ENCODE measurements at regions not wholly inside any gene's neighbourhood (a gene's known extent, or its start where the extent isn't known, plus 50 kb on each side); places are given as distances from the start of the nearest gene placed in this dataset.
"Not testable (repeated sequence)": the region's sequence is repeated elsewhere in the genome, so short reads cannot be mapped to it uniquely, and the experiment has no call there.

GRCh38 chr4:169885893-169886292 lies 128.1 kb upstream of the HPF1 start:
- no peak for DNase-seq

- DNase-seq: no peak
Measured at GRCh38 chr4:169881769-169882168, 124.0 kb upstream of the HPF1 start.

GRCh38 chr4:169870507-169870906 lies 112.8 kb upstream of the HPF1 start:
- no peak for DNase-seq

- no peak for DNase-seq
Measured at GRCh38 chr4:169869490-169869889, 111.7 kb upstream of the HPF1 start.

GRCh38 chr4:169861593-169861992 lies 103.8 kb upstream of the HPF1 start:
- no peak for DNase-seq

- no peak for DNase-seq
Measured at GRCh38 chr4:169859366-169860216, 101.8 kb upstream of the HPF1 start.

GRCh38 chr4:169854090-169854489 lies 96.3 kb upstream of the HPF1 start:
- DNase-seq: no peak

- DNase-seq: no peak
Measured at GRCh38 chr4:169852481-169852880, 94.7 kb upstream of the HPF1 start.

- no peak for DNase-seq
Measured at GRCh38 chr4:169851750-169852149, 94.0 kb upstream of the HPF1 start.

GRCh38 chr4:169849456-169849855 lies 91.7 kb upstream of the HPF1 start:
- no peak for DNase-seq

GRCh38 chr4:169848018-169848417 lies 90.3 kb upstream of the HPF1 start:
- no peak for DNase-seq

GRCh38 chr4:169847171-169847570 lies 89.4 kb upstream of the HPF1 start:
- DNase-seq: no peak

GRCh38 chr4:169846396-169846795 lies 88.7 kb upstream of the HPF1 start:
- no peak for DNase-seq

- no peak for DNase-seq
Measured at GRCh38 chr4:169841776-169842175, 84.0 kb upstream of the HPF1 start.

- DNase-seq: no peak
Measured at GRCh38 chr4:169840554-169840953, 82.8 kb upstream of the HPF1 start.

GRCh38 chr4:169828329-169828728 lies 70.6 kb upstream of the HPF1 start:
- not testable (repeated sequence) for DNase-seq

- DNase-seq: no peak
Measured at GRCh38 chr4:169826634-169827187, 69.0 kb upstream of the HPF1 start.

GRCh38 chr4:169823685-169824084 lies 65.9 kb upstream of the HPF1 start:
- DNase-seq: peak; percentile 2

GRCh38 chr4:169821402-169821801 lies 63.7 kb upstream of the HPF1 start:
- DNase-seq: no peak

- no peak for DNase-seq
Measured at GRCh38 chr4:169818063-169818679, 60.4 kb upstream of the HPF1 start.

GRCh38 chr4:169815606-169816005 lies 57.9 kb upstream of the HPF1 start:
- DNase-seq: no peak

GRCh38 chr4:169811476-169811875 lies 53.7 kb upstream of the HPF1 start:
- DNase-seq: no peak

- no peak for DNase-seq
Measured at GRCh38 chr4:169810325-169811323, 52.9 kb upstream of the HPF1 start.

Measured in CD4-positive, alpha-beta T cell treated with Interferon gamma for 1 hour (primary cell).